Esophagus squamous epithelium (tissue), 4 donors: ENCODE measurements at regions not wholly inside any gene's neighbourhood (a gene's known extent, or its start where the extent isn't known, plus 50 kb on each side); places are given as distances from the start of the nearest gene placed in this dataset.

Source experiments
- POLR2A ChIP-seq, 4 donors: fragments of 450-650 bp; IDR thresholded peaks; one replicate each; pipeline ENCODE4 v1.6.1; 2017; ENCODE audit warnings: antibody characterized with exemption in 4 of 4, mild to moderate bottlenecking in 4 of 4, moderate library complexity in 3 of 4
- TF ChIP-seq, protein P1 (sequence below), 6 experiments: fragments of 450-650 bp in 4 of 6; fragments of 200-600 bp in 2 of 6; sonication (generic) in 2 of 6; IDR thresholded peaks; one replicate each; pipeline ENCODE4 v1.5.1; 2016 to 2019; ENCODE audit warnings: antibody characterized with exemption in 6 of 6, mild to moderate bottlenecking in 4 of 6, moderate library complexity in 4 of 6

DNA sequence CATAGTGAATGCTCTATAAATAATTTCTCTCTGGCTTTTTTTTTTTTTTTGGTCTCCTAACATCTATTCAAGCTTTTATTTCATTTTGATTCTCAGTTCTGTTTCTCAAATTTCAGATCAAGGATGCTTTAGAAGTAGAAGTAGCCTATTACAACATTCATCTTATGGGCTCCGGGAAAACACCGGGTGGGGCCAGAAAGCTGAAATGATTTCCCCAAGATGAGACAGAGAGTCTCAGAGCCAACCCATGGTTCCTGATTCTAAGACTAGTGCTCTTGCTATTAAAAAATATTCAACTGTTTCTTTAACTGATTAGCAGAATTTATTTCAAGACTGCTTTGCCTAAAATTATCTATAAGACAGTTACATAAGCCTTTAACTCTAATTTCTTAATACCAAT, 147.2 kb upstream of the CCDC68 start:
- TF ChIP-seq, protein P1, sequence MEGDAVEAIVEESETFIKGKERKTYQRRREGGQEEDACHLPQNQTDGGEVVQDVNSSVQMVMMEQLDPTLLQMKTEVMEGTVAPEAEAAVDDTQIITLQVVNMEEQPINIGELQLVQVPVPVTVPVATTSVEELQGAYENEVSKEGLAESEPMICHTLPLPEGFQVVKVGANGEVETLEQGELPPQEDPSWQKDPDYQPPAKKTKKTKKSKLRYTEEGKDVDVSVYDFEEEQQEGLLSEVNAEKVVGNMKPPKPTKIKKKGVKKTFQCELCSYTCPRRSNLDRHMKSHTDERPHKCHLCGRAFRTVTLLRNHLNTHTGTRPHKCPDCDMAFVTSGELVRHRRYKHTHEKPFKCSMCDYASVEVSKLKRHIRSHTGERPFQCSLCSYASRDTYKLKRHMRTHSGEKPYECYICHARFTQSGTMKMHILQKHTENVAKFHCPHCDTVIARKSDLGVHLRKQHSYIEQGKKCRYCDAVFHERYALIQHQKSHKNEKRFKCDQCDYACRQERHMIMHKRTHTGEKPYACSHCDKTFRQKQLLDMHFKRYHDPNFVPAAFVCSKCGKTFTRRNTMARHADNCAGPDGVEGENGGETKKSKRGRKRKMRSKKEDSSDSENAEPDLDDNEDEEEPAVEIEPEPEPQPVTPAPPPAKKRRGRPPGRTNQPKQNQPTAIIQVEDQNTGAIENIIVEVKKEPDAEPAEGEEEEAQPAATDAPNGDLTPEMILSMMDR (IDR thresholded peaks at IDR 0.05): no peak
- no peak for TF ChIP-seq POLR2A (IDR thresholded peaks at IDR 0.05)
